ENCODE measurements at regions not wholly inside any gene's neighbourhood (a gene's known extent, or its start where the extent isn't known, plus 50 kb on each side); places are given as distances from the start of the nearest gene placed in this dataset.

- TF ChIP-seq CTCF (IDR thresholded peaks at IDR 0.05; ENCODE audit: low read length): no peak
- TF ChIP-seq EZH2 (optimal IDR thresholded peaks at IDR 0.05; ENCODE audit: low read depth, low read length): no peak
Observed at GRCh38 chr12:124489915-124490583, 77.4 kb downstream of the NCOR2 start.
